CD14-positive monocyte (primary cell): ENCODE measurements at regions not wholly inside any gene's neighbourhood (a gene's known extent, or its start where the extent isn't known, plus 50 kb on each side); places are given as distances from the start of the nearest gene placed in this dataset.

ENCODE experiments used
- DNase-seq, 3 donors: peaks; one replicate each; pipeline ENCODE4 v3.0.0-alpha.2; 2011 to 2022
- H2AFZ ChIP-seq: 2 replicates; pipeline ENCODE4 v1.6.0; 2012; ENCODE audit warnings: mild to moderate bottlenecking, low read depth, low read length, inconsistent platforms; ENCODE audit not compliant: insufficient read depth, poor library complexity, severe bottlenecking
- H3K27ac ChIP-seq, 2 donors: 1 replicate in 1 of 2; 2 replicates in 1 of 2; pipeline ENCODE4 v1.5.1; 2012 to 2013; ENCODE audit warnings: low read length in 2 of 2, control low read depth in 1 of 2, inconsistent platforms in 1 of 2, low read depth in 1 of 2, mild to moderate bottlenecking in 1 of 2
- H3K27me3 ChIP-seq, 2 donors: one replicate each; pipeline versions ENCODE4 v1.6.0 to v1.6.1; 2011 to 2013; ENCODE audit warnings: low read length in 2 of 2; ENCODE audit not compliant: control insufficient read depth in 2 of 2, insufficient read depth in 2 of 2
- H3K36me3 ChIP-seq, 2 donors: replicated peaks in 1 of 2; 1 replicate in 1 of 2; 2 replicates in 1 of 2; pipeline versions ENCODE4 v1.5.1 to v1.6.1; 2012 to 2013; ENCODE audit warnings: low read length in 2 of 2, control low read depth in 1 of 2, inconsistent platforms in 1 of 2, mild to moderate bottlenecking in 1 of 2; ENCODE audit not compliant: insufficient read depth in 2 of 2, control insufficient read depth in 1 of 2
- H3K4me1 ChIP-seq, 2 donors: 1 replicate in 1 of 2; 2 replicates in 1 of 2; pipeline versions ENCODE4 v1.5.1 to v1.6.1; 2012 to 2013; ENCODE audit warnings: low read length in 2 of 2, control low read depth in 1 of 2, inconsistent platforms in 1 of 2, mild to moderate bottlenecking in 1 of 2, moderate library complexity in 1 of 2; ENCODE audit not compliant: insufficient read depth in 2 of 2, control insufficient read depth in 1 of 2
- H3K4me2 ChIP-seq: replicated peaks from 2 replicates; pipeline ENCODE3; 2012; ENCODE audit warnings: low read length, moderate library complexity, mild to moderate bottlenecking; ENCODE audit not compliant: poor library complexity, severe bottlenecking; ENCODE audit errors: extremely low read depth
- H3K4me3 ChIP-seq, 3 experiments: fragments of 200-600 bp in 1 of 3; sonication (generic) in 1 of 3; replicated peaks in 1 of 3; 1 replicate in 2 of 3; 2 replicates in 1 of 3; pipeline ENCODE4 v1.5.1; 2011 to 2013; ENCODE audit warnings: low read length in 3 of 3, mild to moderate bottlenecking in 3 of 3, control low read depth in 2 of 3, low read depth in 2 of 3, inconsistent platforms in 1 of 3, moderate library complexity in 1 of 3
- H3K79me2 ChIP-seq: 2 replicates; pipeline ENCODE4 v1.6.0; 2012; ENCODE audit warnings: mild to moderate bottlenecking, control low read depth, inconsistent platforms, low read length, moderate library complexity; ENCODE audit not compliant: insufficient read depth
- H3K9ac ChIP-seq: 2 replicates; pipeline ENCODE4 v1.6.0; 2017; ENCODE audit warnings: low read length, mild to moderate bottlenecking; ENCODE audit not compliant: insufficient read depth, poor library complexity, severe bottlenecking
- H3K9me3 ChIP-seq, 2 donors: replicated peaks in 1 of 2; 1 replicate in 1 of 2; 2 replicates in 1 of 2; pipeline versions ENCODE4 v1.5.1 to v1.6.1; 2012 to 2013; ENCODE audit warnings: low read length in 2 of 2, control low read depth in 1 of 2; ENCODE audit not compliant: control insufficient read depth in 1 of 2, insufficient read depth in 1 of 2
- H4K20me1 ChIP-seq: 2 replicates; pipeline ENCODE4 v1.6.0; 2012; ENCODE audit warnings: mild to moderate bottlenecking, low read length, control low read depth, moderate library complexity; ENCODE audit not compliant: insufficient read depth
- H3K27ac Mint-ChIP-seq, 7 donors: one replicate each; pipeline ENCODE4 v1.8.0; 2020; ENCODE audit warnings: mild to moderate bottlenecking in 7 of 7, mixed read lengths in 7 of 7, moderate library complexity in 6 of 7, inconsistent platforms in 2 of 7
- H3K27me3 Mint-ChIP-seq, 3 donors: one replicate each; pipeline ENCODE4 v1.8.0; 2021 to 2022; ENCODE audit warnings: low read depth in 3 of 3, mild to moderate bottlenecking in 3 of 3, mixed read lengths in 3 of 3, moderate library complexity in 3 of 3, inconsistent platforms in 1 of 3
- H3K36me3 Mint-ChIP-seq, 2 donors: one replicate each; pipeline ENCODE4 v1.8.0; 2020; ENCODE audit warnings: mixed read lengths in 2 of 2, inconsistent platforms in 1 of 2, mild to moderate bottlenecking in 1 of 2
- H3K4me1 Mint-ChIP-seq: one replicate; pipeline ENCODE4 v1.8.0; 2020; ENCODE audit warnings: mild to moderate bottlenecking, mixed read lengths
- H3K4me3 Mint-ChIP-seq, 2 donors: one replicate each; pipeline ENCODE4 v1.8.0; 2020; ENCODE audit warnings: mild to moderate bottlenecking in 2 of 2, mixed read lengths in 2 of 2, moderate library complexity in 1 of 2
- H3K9me3 Mint-ChIP-seq, 7 donors: one replicate each; pipeline ENCODE4 v1.8.0; 2020 to 2022; ENCODE audit warnings: mixed read lengths in 7 of 7, mild to moderate bottlenecking in 6 of 7, moderate library complexity in 6 of 7, inconsistent platforms in 2 of 7
- CTCF ChIP-seq: fragments of 200-600 bp; IDR thresholded peaks from one replicate; pipeline ENCODE4 v1.8.0; 2022; ENCODE audit warnings: antibody characterized with exemption, mild to moderate bottlenecking
- WGBS: methylation state at CpG from one replicate; pipeline ENCODE4 v1.1.5; 2013; ENCODE audit warnings: missing lambda C conversion rate; ENCODE audit not compliant: insufficient coverage; 5-methylcytosine and 5-hydroxymethylcytosine counted together
- intact Hi-C, 2 donors: fragments of 100-400 bp; cut with micrococcal nuclease; formaldehyde crosslinking; loops; one replicate each; pipeline versions ENCODE4 v1.15.0 to v1.15.1; 2023

GRCh38 chr3:88307666-88308065 is 157.9 kb downstream of the C3orf38 start:
- Mint-ChIP-seq H3K9me3 (peaks cover 2 to 7% (median 5%) of the 10 kb centered on the region in 7 donors), H3K4me1 (no peaks in the 10 kb centered on the region), H3K4me3 (no peak overlapping the region), H3K27me3 (peaks cover 0 to 2% (median 0%) of the 10 kb centered on the region in 3 donors), H3K27ac (no peak overlapping the region), H3K36me3 (no peaks in the 10 kb centered on the region)
- no peak overlapping the region for H3K27ac ChIP-seq
- no peak for TF ChIP-seq CTCF
- H3K9me3 ChIP-seq = peaks cover 5% of the 10 kb centered on the region in 2 donors
- no peaks in the 10 kb centered on the region for H3K36me3 ChIP-seq
- no peak overlapping the region for H3K4me3 ChIP-seq
- WGBS = 49% methylated on average over 11 of the region's 12 CpGs
- no peaks in the 10 kb centered on the region for H3K27me3 ChIP-seq
- DNase-seq = no peak
- intact Hi-C loops = no loop called here
- no peak overlapping the region for H3K9ac ChIP-seq
- no peak overlapping the region for H2AFZ ChIP-seq
- no peaks in the 10 kb centered on the region for H4K20me1 ChIP-seq
- no peak overlapping the region for H3K4me2 ChIP-seq
- H3K4me1 ChIP-seq = no peaks in the 10 kb centered on the region
- H3K79me2 ChIP-seq = no peaks in the 10 kb centered on the region

GRCh38 chr3:88311826-88312225 is 162.1 kb downstream of the C3orf38 start:
- H3K27ac ChIP-seq = no peak overlapping the region
- Mint-ChIP-seq H3K27me3 (no peaks in the 10 kb centered on the region), H3K27ac (no peak overlapping the region), H3K9me3 (peaks cover 0 to 3% (median 2%) of the 10 kb centered on the region in 7 donors), H3K4me3 (no peak overlapping the region), H3K4me1 (no peaks in the 10 kb centered on the region), H3K36me3 (no peaks in the 10 kb centered on the region)
- H4K20me1 ChIP-seq = no peaks in the 10 kb centered on the region
- H3K79me2 ChIP-seq = no peaks in the 10 kb centered on the region
- no peak overlapping the region for H3K4me3 ChIP-seq
- TF ChIP-seq CTCF = no peak
- H3K4me1 ChIP-seq = no peaks in the 10 kb centered on the region
- 86% methylated on average over 1 of the region's 3 CpGs for WGBS
- H3K27me3 ChIP-seq = no peaks in the 10 kb centered on the region
- no peak overlapping the region for H3K4me2 ChIP-seq
- no peaks in the 10 kb centered on the region for H3K36me3 ChIP-seq
- intact Hi-C loops = no loop called here
- DNase-seq = no peak
- H3K9me3 ChIP-seq = no peaks in the 10 kb centered on the region
- no peak overlapping the region for H2AFZ ChIP-seq
- H3K9ac ChIP-seq = no peak overlapping the region
